GM12891 (cell line): ENCODE measurements at regions not wholly inside any gene's neighbourhood (a gene's known extent, or its start where the extent isn't known, plus 50 kb on each side); places are given as distances from the start of the nearest gene placed in this dataset.

Experiments used
- POLR2A ChIP-seq: IDR thresholded peaks from 2 replicates; pipeline ENCODE4 v1.6.1; 2011; ENCODE audit warnings: low read depth, low read length, control low read depth
- POLR2AphosphoS5 ChIP-seq: IDR thresholded peaks from 2 replicates; pipeline ENCODE4 v1.6.1; 2011; ENCODE audit warnings: low read depth, low read length, control low read depth
- TAF1 ChIP-seq: IDR thresholded peaks from 2 replicates; pipeline ENCODE4 v1.6.1; 2011; ENCODE audit warnings: low read depth, low read length, control low read depth

- no peak for TF ChIP-seq POLR2A
- no peak for TF ChIP-seq POLR2AphosphoS5
- TF ChIP-seq TAF1: no peak
These were observed 1081.1 kb upstream of the EPHA6 start for GRCh38 chr3:95733336-95733735.
